H1 (cell line): ENCODE measurements at regions not wholly inside any gene's neighbourhood (a gene's known extent, or its start where the extent isn't known, plus 50 kb on each side); places are given as distances from the start of the nearest gene placed in this dataset.

Experiments used
- CEBPB ChIP-seq: IDR thresholded peaks from 2 replicates; pipeline ENCODE4 v1.6.1; 2012; ENCODE audit warnings: low read depth, low read length
- EGR1 ChIP-seq: IDR thresholded peaks from 2 replicates; pipeline ENCODE4 v1.6.1; 2011; ENCODE audit warnings: low read depth, low read length, borderline replicate concordance
- KDM1A ChIP-seq: fragments of 200-600, 300-600 bp; sonication (generic); IDR thresholded peaks from 2 replicates; pipeline ENCODE4 v1.7.1; 2016; ENCODE audit warnings: mild to moderate bottlenecking, low read length, borderline replicate concordance
- NRF1 ChIP-seq: IDR thresholded peaks from 2 replicates; pipeline ENCODE4 v1.6.1; 2011; ENCODE audit warnings: mild to moderate bottlenecking, low read depth, low read length, improper control_type of control experiment
- RNF2 ChIP-seq: fragments of 200-900, 300-1000 bp; sonication (generic); IDR thresholded peaks from 2 replicates; pipeline ENCODE4 v1.7.1; 2016; ENCODE audit warnings: borderline replicate concordance, low read depth, mild to moderate bottlenecking, antibody characterized with exemption, low read length; ENCODE audit not compliant: poor library complexity, severe bottlenecking; ENCODE audit errors: missing control alignments
- TF ChIP-seq, protein P1 (sequence below): fragments of 300-600 bp; sonication (generic); IDR thresholded peaks from 2 replicates; pipeline ENCODE4 v1.7.1; 2012; ENCODE audit warnings: low read length, moderate library complexity, mild to moderate bottlenecking, inconsistent platforms; ENCODE audit not compliant: insufficient replicate concordance

DNA sequence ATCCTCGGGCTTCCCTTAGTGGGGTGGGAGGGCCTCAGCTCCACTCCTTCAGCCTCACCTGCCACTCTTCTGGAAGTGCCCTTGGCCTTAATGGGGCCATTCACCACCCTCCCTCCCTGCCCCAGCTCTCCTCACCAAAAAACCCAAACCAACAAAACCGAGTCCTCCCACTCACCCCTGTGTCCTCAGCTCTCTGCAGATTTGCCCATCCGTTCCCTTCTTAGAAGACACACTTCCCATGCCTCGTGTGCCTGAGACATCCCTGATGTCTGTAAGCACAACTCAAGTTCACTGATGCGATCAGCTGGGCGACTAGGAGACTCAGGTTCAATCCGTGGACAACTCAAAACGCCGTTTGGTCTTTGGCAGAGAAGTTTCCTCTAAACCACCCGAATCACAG, 839.2 kb downstream of the TBC1D22A start (continued):
- TF ChIP-seq, protein P1, sequence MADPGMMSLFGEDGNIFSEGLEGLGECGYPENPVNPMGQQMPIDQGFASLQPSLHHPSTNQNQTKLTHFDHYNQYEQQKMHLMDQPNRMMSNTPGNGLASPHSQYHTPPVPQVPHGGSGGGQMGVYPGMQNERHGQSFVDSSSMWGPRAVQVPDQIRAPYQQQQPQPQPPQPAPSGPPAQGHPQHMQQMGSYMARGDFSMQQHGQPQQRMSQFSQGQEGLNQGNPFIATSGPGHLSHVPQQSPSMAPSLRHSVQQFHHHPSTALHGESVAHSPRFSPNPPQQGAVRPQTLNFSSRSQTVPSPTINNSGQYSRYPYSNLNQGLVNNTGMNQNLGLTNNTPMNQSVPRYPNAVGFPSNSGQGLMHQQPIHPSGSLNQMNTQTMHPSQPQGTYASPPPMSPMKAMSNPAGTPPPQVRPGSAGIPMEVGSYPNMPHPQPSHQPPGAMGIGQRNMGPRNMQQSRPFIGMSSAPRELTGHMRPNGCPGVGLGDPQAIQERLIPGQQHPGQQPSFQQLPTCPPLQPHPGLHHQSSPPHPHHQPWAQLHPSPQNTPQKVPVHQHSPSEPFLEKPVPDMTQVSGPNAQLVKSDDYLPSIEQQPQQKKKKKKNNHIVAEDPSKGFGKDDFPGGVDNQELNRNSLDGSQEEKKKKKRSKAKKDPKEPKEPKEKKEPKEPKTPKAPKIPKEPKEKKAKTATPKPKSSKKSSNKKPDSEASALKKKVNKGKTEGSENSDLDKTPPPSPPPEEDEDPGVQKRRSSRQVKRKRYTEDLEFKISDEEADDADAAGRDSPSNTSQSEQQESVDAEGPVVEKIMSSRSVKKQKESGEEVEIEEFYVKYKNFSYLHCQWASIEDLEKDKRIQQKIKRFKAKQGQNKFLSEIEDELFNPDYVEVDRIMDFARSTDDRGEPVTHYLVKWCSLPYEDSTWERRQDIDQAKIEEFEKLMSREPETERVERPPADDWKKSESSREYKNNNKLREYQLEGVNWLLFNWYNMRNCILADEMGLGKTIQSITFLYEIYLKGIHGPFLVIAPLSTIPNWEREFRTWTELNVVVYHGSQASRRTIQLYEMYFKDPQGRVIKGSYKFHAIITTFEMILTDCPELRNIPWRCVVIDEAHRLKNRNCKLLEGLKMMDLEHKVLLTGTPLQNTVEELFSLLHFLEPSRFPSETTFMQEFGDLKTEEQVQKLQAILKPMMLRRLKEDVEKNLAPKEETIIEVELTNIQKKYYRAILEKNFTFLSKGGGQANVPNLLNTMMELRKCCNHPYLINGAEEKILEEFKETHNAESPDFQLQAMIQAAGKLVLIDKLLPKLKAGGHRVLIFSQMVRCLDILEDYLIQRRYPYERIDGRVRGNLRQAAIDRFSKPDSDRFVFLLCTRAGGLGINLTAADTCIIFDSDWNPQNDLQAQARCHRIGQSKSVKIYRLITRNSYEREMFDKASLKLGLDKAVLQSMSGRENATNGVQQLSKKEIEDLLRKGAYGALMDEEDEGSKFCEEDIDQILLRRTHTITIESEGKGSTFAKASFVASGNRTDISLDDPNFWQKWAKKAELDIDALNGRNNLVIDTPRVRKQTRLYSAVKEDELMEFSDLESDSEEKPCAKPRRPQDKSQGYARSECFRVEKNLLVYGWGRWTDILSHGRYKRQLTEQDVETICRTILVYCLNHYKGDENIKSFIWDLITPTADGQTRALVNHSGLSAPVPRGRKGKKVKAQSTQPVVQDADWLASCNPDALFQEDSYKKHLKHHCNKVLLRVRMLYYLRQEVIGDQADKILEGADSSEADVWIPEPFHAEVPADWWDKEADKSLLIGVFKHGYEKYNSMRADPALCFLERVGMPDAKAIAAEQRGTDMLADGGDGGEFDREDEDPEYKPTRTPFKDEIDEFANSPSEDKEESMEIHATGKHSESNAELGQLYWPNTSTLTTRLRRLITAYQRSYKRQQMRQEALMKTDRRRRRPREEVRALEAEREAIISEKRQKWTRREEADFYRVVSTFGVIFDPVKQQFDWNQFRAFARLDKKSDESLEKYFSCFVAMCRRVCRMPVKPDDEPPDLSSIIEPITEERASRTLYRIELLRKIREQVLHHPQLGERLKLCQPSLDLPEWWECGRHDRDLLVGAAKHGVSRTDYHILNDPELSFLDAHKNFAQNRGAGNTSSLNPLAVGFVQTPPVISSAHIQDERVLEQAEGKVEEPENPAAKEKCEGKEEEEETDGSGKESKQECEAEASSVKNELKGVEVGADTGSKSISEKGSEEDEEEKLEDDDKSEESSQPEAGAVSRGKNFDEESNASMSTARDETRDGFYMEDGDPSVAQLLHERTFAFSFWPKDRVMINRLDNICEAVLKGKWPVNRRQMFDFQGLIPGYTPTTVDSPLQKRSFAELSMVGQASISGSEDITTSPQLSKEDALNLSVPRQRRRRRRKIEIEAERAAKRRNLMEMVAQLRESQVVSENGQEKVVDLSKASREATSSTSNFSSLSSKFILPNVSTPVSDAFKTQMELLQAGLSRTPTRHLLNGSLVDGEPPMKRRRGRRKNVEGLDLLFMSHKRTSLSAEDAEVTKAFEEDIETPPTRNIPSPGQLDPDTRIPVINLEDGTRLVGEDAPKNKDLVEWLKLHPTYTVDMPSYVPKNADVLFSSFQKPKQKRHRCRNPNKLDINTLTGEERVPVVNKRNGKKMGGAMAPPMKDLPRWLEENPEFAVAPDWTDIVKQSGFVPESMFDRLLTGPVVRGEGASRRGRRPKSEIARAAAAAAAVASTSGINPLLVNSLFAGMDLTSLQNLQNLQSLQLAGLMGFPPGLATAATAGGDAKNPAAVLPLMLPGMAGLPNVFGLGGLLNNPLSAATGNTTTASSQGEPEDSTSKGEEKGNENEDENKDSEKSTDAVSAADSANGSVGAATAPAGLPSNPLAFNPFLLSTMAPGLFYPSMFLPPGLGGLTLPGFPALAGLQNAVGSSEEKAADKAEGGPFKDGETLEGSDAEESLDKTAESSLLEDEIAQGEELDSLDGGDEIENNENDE: no peak
- no peak for TF ChIP-seq KDM1A
- no peak for TF ChIP-seq RNF2
- no peak for TF ChIP-seq CEBPB
- no peak for TF ChIP-seq EGR1
- no peak for TF ChIP-seq NRF1
